ENCODE measurements at regions not wholly inside any gene's neighbourhood (a gene's known extent, or its start where the extent isn't known, plus 50 kb on each side); places are given as distances from the start of the nearest gene placed in this dataset.

- H3K4me1 Mint-ChIP-seq, result no peaks in the 10 kb centered on the region
- peaks cover 0 to 5% (median 0%) of the 10 kb centered on the region in 8 donors for H3K9me3 Mint-ChIP-seq
- H3K27me3 Mint-ChIP-seq, result peaks cover 6 to 7% of the 10 kb centered on the region in 2 donors
- H3K4me1 ChIP-seq (ENCODE audit: insufficient read depth, low read length), result no peaks in the 10 kb centered on the region
- H3K4me3 Mint-ChIP-seq, result no peak overlapping the region
- H3K27me3 ChIP-seq (ENCODE audit: insufficient read depth, low read length), result no peaks in the 10 kb centered on the region
- DNase-seq, result no peak
- H3K4me3 ChIP-seq (ENCODE audit: low read length in 2 of 2), result no peak overlapping the region
- H3K27ac Mint-ChIP-seq, result no peak overlapping the region
- no peaks in the 10 kb centered on the region for H3K36me3 ChIP-seq (ENCODE audit: insufficient read depth, low read length)
- ChIA-PET CTCF (ENCODE audit: partially characterized antibody) (no interaction called here), POLR2A (ENCODE audit: partially characterized antibody) (no interaction called here)
- no peaks in the 10 kb centered on the region for H3K36me3 Mint-ChIP-seq
- no peaks in the 10 kb centered on the region for H3K9me3 ChIP-seq (ENCODE audit: control insufficient read depth in 1 of 2, low read length in 2 of 2)
- no peak overlapping the region for H3K27ac ChIP-seq (ENCODE audit: low read depth, low read length)
- intact Hi-C loops (cut with micrococcal nuclease), result no loop called here
Measured at GRCh38 chr5:6904860-6905259, 191.6 kb downstream of the TENT4A start.

GRCh38 chr5:6905423-6905822 lies 192.2 kb downstream of the TENT4A start:
- Histone ChIP-seq H3K27ac (ENCODE audit: low read depth, low read length) (no peak overlapping the region), H3K4me3 (ENCODE audit: low read length in 2 of 2) (no peak overlapping the region), H3K4me1 (ENCODE audit: insufficient read depth, low read length) (no peaks in the 10 kb centered on the region), H3K27me3 (ENCODE audit: insufficient read depth, low read length) (no peaks in the 10 kb centered on the region), H3K36me3 (ENCODE audit: insufficient read depth, low read length) (no peaks in the 10 kb centered on the region), H3K9me3 (ENCODE audit: control insufficient read depth in 1 of 2, low read length in 2 of 2) (no peaks in the 10 kb centered on the region)
- no peak overlapping the region for H3K4me3 Mint-ChIP-seq
- H3K27ac Mint-ChIP-seq, result no peak overlapping the region
- POLR2A ChIA-PET (ENCODE audit: partially characterized antibody), result no interaction called here
- peaks cover 0 to 5% (median 0%) of the 10 kb centered on the region in 8 donors for H3K9me3 Mint-ChIP-seq
- intact Hi-C loops (cut with micrococcal nuclease), result no loop called here
- no peaks in the 10 kb centered on the region for H3K4me1 Mint-ChIP-seq
- DNase-seq, result no peak
- H3K36me3 Mint-ChIP-seq, result no peaks in the 10 kb centered on the region
- CTCF ChIA-PET (ENCODE audit: partially characterized antibody), result no interaction called here
- H3K27me3 Mint-ChIP-seq, result peaks cover 6 to 7% of the 10 kb centered on the region in 2 donors

- no peaks in the 10 kb centered on the region for H3K4me1 ChIP-seq (ENCODE audit: insufficient read depth, low read length)
- H3K27me3 ChIP-seq (ENCODE audit: insufficient read depth, low read length), result no peaks in the 10 kb centered on the region
- H3K27ac ChIP-seq (ENCODE audit: low read depth, low read length), result no peak overlapping the region
- intact Hi-C loops (cut with micrococcal nuclease), result no loop called here
- Mint-ChIP-seq H3K4me3 (no peak overlapping the region), H3K9me3 (peaks cover 0 to 5% (median 0%) of the 10 kb centered on the region in 8 donors), H3K27me3 (peaks cover 6 to 7% of the 10 kb centered on the region in 2 donors), H3K27ac (no peak overlapping the region), H3K4me1 (no peaks in the 10 kb centered on the region), H3K36me3 (no peaks in the 10 kb centered on the region)
- H3K9me3 ChIP-seq (ENCODE audit: control insufficient read depth in 1 of 2, low read length in 2 of 2), result no peaks in the 10 kb centered on the region
- H3K36me3 ChIP-seq (ENCODE audit: insufficient read depth, low read length), result no peaks in the 10 kb centered on the region
- DNase-seq, result no peak
- no peak overlapping the region for H3K4me3 ChIP-seq (ENCODE audit: low read length in 2 of 2)
- ChIA-PET POLR2A (ENCODE audit: partially characterized antibody) (no interaction called here), CTCF (ENCODE audit: partially characterized antibody) (no interaction called here)
Measured at GRCh38 chr5:6905883-6906282, 192.7 kb downstream of the TENT4A start.

- Histone ChIP-seq H3K4me3 (ENCODE audit: low read length in 2 of 2) (no peak overlapping the region), H3K27me3 (ENCODE audit: insufficient read depth, low read length) (no peaks in the 10 kb centered on the region), H3K36me3 (ENCODE audit: insufficient read depth, low read length) (no peaks in the 10 kb centered on the region), H3K27ac (ENCODE audit: low read depth, low read length) (no peak overlapping the region), H3K4me1 (ENCODE audit: insufficient read depth, low read length) (no peaks in the 10 kb centered on the region), H3K9me3 (ENCODE audit: control insufficient read depth in 1 of 2, low read length in 2 of 2) (no peaks in the 10 kb centered on the region)
- POLR2A ChIA-PET (ENCODE audit: partially characterized antibody), result no interaction called here
- Mint-ChIP-seq H3K9me3 (peaks cover 0 to 5% (median 0%) of the 10 kb centered on the region in 8 donors), H3K4me1 (no peaks in the 10 kb centered on the region), H3K36me3 (no peaks in the 10 kb centered on the region), H3K27ac (no peak overlapping the region), H3K4me3 (no peak overlapping the region), H3K27me3 (peaks cover 7 to 8% of the 10 kb centered on the region in 2 donors)
- intact Hi-C loops (cut with micrococcal nuclease), result no loop called here
- DNase-seq, result no peak
- CTCF ChIA-PET (ENCODE audit: partially characterized antibody), result no interaction called here
Measured at GRCh38 chr5:6907320-6907918, 194.2 kb downstream of the TENT4A start.

- ChIA-PET POLR2A (ENCODE audit: partially characterized antibody) (no interaction called here), CTCF (ENCODE audit: partially characterized antibody) (no interaction called here)
- intact Hi-C loops (cut with micrococcal nuclease), result no loop called here
- Histone ChIP-seq H3K27ac (ENCODE audit: low read depth, low read length) (no peak overlapping the region), H3K9me3 (ENCODE audit: control insufficient read depth in 1 of 2, low read length in 2 of 2) (no peaks in the 10 kb centered on the region), H3K36me3 (ENCODE audit: insufficient read depth, low read length) (no peaks in the 10 kb centered on the region), H3K27me3 (ENCODE audit: insufficient read depth, low read length) (no peaks in the 10 kb centered on the region), H3K4me1 (ENCODE audit: insufficient read depth, low read length) (no peaks in the 10 kb centered on the region), H3K4me3 (ENCODE audit: low read length in 2 of 2) (no peak overlapping the region)
- no peak overlapping the region for H3K4me3 Mint-ChIP-seq
- DNase-seq, result no peak
- H3K27ac Mint-ChIP-seq, result no peak overlapping the region
- no peaks in the 10 kb centered on the region for H3K4me1 Mint-ChIP-seq
- peaks cover 0 to 1% (median 0%) of the 10 kb centered on the region in 8 donors for H3K9me3 Mint-ChIP-seq
- peaks cover 7 to 9% of the 10 kb centered on the region in 2 donors for H3K27me3 Mint-ChIP-seq
- H3K36me3 Mint-ChIP-seq, result no peaks in the 10 kb centered on the region
Measured at GRCh38 chr5:6909901-6910300, 196.7 kb downstream of the TENT4A start.

GRCh38 chr5:6910950-6911349 lies 197.7 kb downstream of the TENT4A start:
- Histone ChIP-seq H3K9me3 (ENCODE audit: control insufficient read depth in 1 of 2, low read length in 2 of 2) (no peaks in the 10 kb centered on the region), H3K36me3 (ENCODE audit: insufficient read depth, low read length) (no peaks in the 10 kb centered on the region), H3K27ac (ENCODE audit: low read depth, low read length) (no peak overlapping the region), H3K4me3 (ENCODE audit: low read length in 2 of 2) (no peak overlapping the region), H3K27me3 (ENCODE audit: insufficient read depth, low read length) (no peaks in the 10 kb centered on the region), H3K4me1 (ENCODE audit: insufficient read depth, low read length) (no peaks in the 10 kb centered on the region)
- DNase-seq, result no peak
- H3K9me3 Mint-ChIP-seq, result peaks cover 0 to 1% (median 0%) of the 10 kb centered on the region in 8 donors
- H3K27ac Mint-ChIP-seq, result no peak overlapping the region
- intact Hi-C loops (cut with micrococcal nuclease), result no loop called here
- peaks cover 7 to 12% of the 10 kb centered on the region in 2 donors for H3K27me3 Mint-ChIP-seq
- ChIA-PET POLR2A (ENCODE audit: partially characterized antibody) (no interaction called here), CTCF (ENCODE audit: partially characterized antibody) (no interaction called here)
- H3K36me3 Mint-ChIP-seq, result no peaks in the 10 kb centered on the region
- H3K4me3 Mint-ChIP-seq, result no peak overlapping the region
- H3K4me1 Mint-ChIP-seq, result no peaks in the 10 kb centered on the region

- H3K4me1 Mint-ChIP-seq, result no peaks in the 10 kb centered on the region
- peaks cover 0 to 9% of the 10 kb centered on the region in 2 donors for H3K27me3 Mint-ChIP-seq
- DNase-seq, result no peak
- Histone ChIP-seq H3K4me3 (ENCODE audit: low read length in 2 of 2) (no peak overlapping the region), H3K27ac (ENCODE audit: low read depth, low read length) (no peak overlapping the region), H3K4me1 (ENCODE audit: insufficient read depth, low read length) (no peaks in the 10 kb centered on the region), H3K36me3 (ENCODE audit: insufficient read depth, low read length) (no peaks in the 10 kb centered on the region), H3K27me3 (ENCODE audit: insufficient read depth, low read length) (no peaks in the 10 kb centered on the region), H3K9me3 (ENCODE audit: control insufficient read depth in 1 of 2, low read length in 2 of 2) (no peaks in the 10 kb centered on the region)
- ChIA-PET POLR2A (ENCODE audit: partially characterized antibody) (no interaction called here), CTCF (ENCODE audit: partially characterized antibody) (no interaction called here)
- no peak overlapping the region for H3K4me3 Mint-ChIP-seq
- peaks cover 0 to 3% (median 0%) of the 10 kb centered on the region in 8 donors for H3K9me3 Mint-ChIP-seq
- intact Hi-C loops (cut with micrococcal nuclease), result no loop called here
- H3K27ac Mint-ChIP-seq, result no peak overlapping the region
- H3K36me3 Mint-ChIP-seq, result no peaks in the 10 kb centered on the region
Measured at GRCh38 chr5:6914347-6914746, 201.1 kb downstream of the TENT4A start.

- no peaks in the 10 kb centered on the region for H3K27me3 ChIP-seq (ENCODE audit: insufficient read depth, low read length)
- Mint-ChIP-seq H3K4me1 (no peaks in the 10 kb centered on the region), H3K9me3 (peaks cover 0 to 3% (median 0%) of the 10 kb centered on the region in 8 donors), H3K27me3 (peaks cover 0 to 9% of the 10 kb centered on the region in 2 donors), H3K4me3 (no peak overlapping the region), H3K36me3 (no peaks in the 10 kb centered on the region), H3K27ac (no peak overlapping the region)
- POLR2A ChIA-PET (ENCODE audit: partially characterized antibody), result no interaction called here
- H3K36me3 ChIP-seq (ENCODE audit: insufficient read depth, low read length), result no peaks in the 10 kb centered on the region
- no peaks in the 10 kb centered on the region for H3K4me1 ChIP-seq (ENCODE audit: insufficient read depth, low read length)
- intact Hi-C loops (cut with micrococcal nuclease), result no loop called here
- no peak for DNase-seq
- no peaks in the 10 kb centered on the region for H3K9me3 ChIP-seq (ENCODE audit: control insufficient read depth in 1 of 2, low read length in 2 of 2)
- CTCF ChIA-PET (ENCODE audit: partially characterized antibody), result no interaction called here
- no peak overlapping the region for H3K27ac ChIP-seq (ENCODE audit: low read depth, low read length)
- H3K4me3 ChIP-seq (ENCODE audit: low read length in 2 of 2), result no peak overlapping the region
Measured at GRCh38 chr5:6915574-6915973, 202.3 kb downstream of the TENT4A start.
